GM19324 (cell line): ENCODE measurements at regions not wholly inside any gene's neighbourhood (a gene's known extent, or its start where the extent isn't known, plus 50 kb on each side); places are given as distances from the start of the nearest gene placed in this dataset.
"Not testable (repeated sequence)": the region's sequence is repeated elsewhere in the genome, so short reads cannot be mapped to it uniquely, and the experiment has no call there.

Experiments
- ATAC-seq: cut with Tn5 transposase; IDR thresholded peaks from one replicate; pipeline ENCODE4 v1.9.1; 2021; ENCODE audit warnings: mild to moderate bottlenecking, moderate library complexity; ENCODE audit not compliant: unreplicated experiment, low FRiP score

GRCh38 chr2:128666596-128666995 lies 347.9 kb upstream of the HS6ST1 start:
- ATAC-seq = no peak

GRCh38 chr2:128667391-128667790 lies 348.7 kb upstream of the HS6ST1 start:
- no peak for ATAC-seq

DNA sequence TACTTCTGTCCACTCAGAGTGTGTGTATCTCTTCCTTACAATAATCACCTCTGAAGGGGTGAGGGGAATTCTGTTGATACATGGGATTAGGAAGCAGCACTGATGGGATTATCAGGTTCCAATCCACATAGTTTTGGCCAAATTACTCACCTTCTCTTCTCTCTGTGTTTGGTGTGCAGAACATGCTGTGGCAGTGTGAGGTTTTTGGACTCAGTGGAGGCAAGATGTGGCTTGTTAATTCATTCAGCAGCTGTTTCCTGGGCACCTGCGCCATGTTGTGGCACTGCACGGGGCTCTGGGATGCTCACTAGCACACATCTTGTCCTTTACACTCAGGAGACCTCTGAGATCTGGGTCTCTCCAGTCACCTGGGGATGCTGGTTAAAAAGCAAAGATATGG lies 350.3 kb upstream of the HS6ST1 start:
- no peak for ATAC-seq

DNA sequence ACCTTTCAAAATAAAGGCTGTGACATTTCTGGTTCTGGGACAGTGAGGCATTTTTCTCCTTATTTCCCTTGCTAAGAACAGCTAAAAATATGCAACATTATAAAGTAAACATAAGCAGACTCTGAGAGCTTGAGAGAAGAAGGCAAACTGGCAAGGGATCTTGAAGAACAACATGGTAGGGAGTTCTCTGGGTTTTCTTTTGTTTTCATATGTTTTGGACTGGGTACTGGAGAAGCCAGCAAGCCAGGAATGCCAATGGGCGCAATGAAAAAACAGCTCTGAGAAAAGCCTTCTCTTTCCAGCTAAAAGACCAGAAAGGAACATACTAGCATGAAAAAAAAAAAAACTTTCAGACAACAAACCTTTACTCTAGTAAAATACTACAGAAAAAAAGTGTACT lies 351.4 kb upstream of the HS6ST1 start:
- ATAC-seq = no peak

- not testable (repeated sequence) for ATAC-seq
Observed at GRCh38 chr2:128671981-128672757, 353.5 kb upstream of the HS6ST1 start.

DNA sequence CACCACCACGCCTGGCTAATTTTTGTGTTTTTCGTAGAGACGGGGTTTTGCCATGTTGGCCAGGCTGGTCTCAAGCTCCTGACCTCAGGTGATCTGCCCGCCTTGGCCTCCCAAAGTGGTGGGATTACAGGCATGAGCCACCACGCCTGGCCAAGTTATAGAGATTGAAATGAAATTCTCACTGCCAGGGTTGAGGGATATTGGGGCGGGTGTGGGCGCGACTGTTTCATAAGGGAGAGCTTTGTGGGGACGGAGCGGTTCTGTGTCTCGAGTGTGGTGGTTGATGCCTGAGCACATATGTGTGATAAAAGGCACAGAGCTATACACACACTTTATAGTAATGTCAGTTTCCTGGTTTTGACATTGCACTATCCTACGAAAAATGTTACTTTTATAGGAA lies 361.0 kb upstream of the HS6ST1 start:
- not testable (repeated sequence) for ATAC-seq

DNA sequence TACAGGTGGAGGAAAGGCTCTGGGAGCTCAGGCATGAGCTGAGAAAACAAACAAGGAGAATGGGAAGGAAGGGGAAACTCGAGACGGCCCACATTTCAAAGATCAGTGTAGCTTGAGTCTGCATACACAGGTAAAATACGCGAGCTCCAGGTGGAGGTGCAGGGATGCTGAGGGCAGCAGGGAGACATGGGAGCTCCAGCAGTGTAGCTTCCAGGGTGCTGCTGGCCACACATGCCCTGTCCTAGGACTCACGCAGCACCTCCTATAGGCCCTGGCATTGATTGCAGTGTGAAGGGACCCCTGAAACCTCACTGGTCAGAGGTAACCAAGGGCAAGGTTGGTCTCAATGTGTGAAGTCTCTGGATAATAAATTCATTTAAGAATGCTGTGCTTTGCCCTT lies 362.8 kb upstream of the HS6ST1 start:
- ATAC-seq = no peak

- ATAC-seq = no peak
Observed at GRCh38 chr2:128682266-128682665, 363.6 kb upstream of the HS6ST1 start.

- ATAC-seq = no peak
Observed at GRCh38 chr2:128682729-128683284, 364.1 kb upstream of the HS6ST1 start.

DNA sequence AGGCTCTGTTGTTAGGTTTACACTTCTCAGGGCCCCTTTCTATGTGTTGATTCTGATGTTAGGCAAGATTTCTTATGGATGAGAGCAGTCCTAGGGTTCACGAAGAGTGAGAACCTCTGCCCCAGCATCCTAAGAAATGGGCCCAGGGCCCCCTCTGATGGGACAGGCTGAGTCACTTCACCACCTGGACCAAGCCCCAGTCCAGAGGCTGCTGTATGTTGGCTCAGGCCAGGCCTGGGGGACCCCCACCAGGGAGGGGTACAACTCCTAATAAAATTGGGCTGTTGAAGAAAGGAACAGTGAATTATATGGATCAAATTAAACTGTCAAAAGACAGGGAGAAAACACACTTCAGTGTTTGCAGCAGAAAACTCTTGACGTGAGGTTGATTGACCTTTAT lies 365.9 kb upstream of the HS6ST1 start:
- no peak for ATAC-seq

GRCh38 chr2:128685841-128686496 lies 367.3 kb upstream of the HS6ST1 start:
- ATAC-seq = no peak

DNA sequence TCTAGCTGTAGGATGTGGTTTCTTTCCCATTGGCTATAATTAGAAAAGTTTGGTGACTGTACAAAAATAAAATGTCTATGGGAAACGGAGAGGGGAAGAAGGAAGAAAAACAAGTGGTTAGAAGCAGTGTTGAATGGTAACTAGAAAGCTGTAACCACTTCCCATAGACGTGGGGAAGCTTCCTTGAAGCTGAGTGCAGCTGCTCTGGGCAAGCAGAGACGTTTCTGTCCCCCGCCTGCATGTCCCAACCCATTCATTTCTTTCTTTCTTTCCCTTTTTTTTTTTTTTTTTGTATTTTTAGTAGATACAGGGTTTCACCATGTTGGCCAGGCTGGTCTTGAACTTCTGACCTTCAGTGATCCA lies 367.8 kb upstream of the HS6ST1 start:
- no peak for ATAC-seq

DNA sequence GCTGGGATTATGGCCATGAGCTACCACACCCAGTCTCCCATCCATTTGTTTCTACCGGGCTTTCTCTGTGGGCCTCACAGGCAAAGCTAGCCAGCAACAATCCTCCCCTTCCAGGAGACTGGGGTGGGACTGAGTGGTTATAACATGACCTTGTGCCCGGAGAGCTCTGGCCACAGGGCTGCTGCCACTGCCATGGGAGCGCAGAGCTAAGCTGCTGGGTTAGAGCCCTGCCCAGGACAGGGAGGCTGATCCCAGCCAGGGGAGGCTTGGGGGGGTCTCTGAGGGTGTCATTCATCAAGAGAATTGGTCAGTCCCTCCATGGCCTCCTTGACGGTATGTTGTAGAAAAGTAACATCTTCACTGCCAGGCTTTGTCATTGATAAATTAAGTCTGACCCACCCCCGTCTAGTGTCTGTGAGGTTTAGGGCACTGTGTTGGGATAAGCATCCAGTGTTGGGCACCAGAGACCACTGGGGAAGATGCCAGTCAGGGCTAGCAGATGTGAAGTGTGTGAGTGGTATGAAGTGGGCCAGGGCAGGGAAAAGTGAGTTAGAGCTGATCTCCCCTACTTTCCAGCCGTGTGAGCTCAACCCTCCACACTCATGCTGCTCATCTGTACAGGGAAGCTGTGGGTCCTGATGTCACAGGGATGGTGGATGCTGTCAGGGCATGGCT lies 368.4 kb upstream of the HS6ST1 start:
- ATAC-seq = no peak

- no peak for ATAC-seq
Observed at GRCh38 chr2:128687565-128687964, 368.9 kb upstream of the HS6ST1 start.

GRCh38 chr2:128689971-128690370 lies 371.3 kb upstream of the HS6ST1 start:
- ATAC-seq = no peak

DNA sequence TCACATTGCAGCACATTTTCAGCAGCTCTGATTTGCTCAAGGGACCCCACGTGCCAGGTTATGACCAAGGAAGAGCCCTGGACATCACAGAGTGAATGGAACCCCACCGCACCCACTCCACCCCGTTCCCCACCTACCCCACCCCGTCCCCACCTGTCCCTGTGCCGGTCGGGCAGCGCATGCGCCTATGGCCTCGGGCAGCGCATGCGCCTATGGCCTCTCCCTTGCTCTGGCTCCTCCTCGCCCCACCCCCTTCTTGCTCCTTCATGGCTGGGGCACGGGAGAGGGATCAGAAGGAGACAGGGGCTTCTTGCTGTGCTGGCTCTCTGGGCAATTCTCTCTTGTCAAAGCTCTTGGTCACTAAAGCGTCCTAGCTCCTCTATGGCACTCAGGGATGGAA lies 371.8 kb upstream of the HS6ST1 start:
- no peak for ATAC-seq

DNA sequence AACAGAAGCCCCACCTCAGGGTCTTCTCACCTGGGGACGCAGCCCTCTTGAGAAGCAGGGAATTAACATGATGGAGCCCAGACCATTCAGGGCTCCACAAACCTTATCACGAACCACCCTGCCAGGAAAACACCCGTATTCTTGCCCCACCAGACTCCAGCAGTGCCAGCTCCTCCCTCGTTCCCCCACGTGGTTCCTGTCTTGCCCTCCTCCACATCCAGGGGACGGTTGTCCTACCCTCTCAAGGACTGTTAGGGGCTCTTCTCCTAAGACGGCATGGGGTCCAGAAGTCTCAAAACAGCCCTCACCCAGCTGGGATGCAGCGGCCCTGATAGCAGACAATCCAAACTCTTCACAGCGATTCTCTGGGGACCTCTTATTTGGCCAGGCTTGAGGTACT lies 372.2 kb upstream of the HS6ST1 start:
- no peak for ATAC-seq

- no peak for ATAC-seq
Observed at GRCh38 chr2:128691526-128691925, 372.9 kb upstream of the HS6ST1 start.

GRCh38 chr2:128692895-128693742 lies 374.5 kb upstream of the HS6ST1 start:
- no peak for ATAC-seq

GRCh38 chr2:128693743-128694029 lies 375.0 kb upstream of the HS6ST1 start:
- no peak for ATAC-seq
